NCI-H1436 treated with DMSO at 0.1 percent for 48 hours (cell line): ENCODE measurements at regions not wholly inside any gene's neighbourhood (a gene's known extent, or its start where the extent isn't known, plus 50 kb on each side); places are given as distances from the start of the nearest gene placed in this dataset.
"Not testable (repeated sequence)": the region's sequence is repeated elsewhere in the genome, so short reads cannot be mapped to it uniquely, and the experiment has no call there.

Source experiments
- DNase-seq: peaks from one replicate; lab custom pipeline; 2025; lab: John Stamatoyannopoulos, UW

DNA sequence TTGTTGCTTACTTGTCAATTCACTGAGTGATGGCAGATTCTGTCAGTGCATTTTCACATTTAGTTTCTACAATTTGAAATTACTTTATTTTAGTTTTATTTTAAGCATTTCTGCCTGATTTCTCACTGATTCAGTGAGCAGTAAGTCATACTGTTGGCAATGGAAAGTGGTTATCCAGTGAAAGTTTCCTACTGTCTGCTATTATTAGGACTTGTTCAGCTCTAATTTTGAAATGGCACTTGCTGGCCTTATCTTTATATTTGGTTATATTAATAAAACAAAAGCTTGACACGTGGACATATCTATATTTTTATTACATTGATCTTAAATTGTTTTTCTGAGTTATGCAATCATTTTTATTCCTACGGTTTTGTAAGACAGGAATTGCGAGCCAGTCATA is 871.8 kb upstream of the SLC35B3 start:
- DNase-seq = no peak

DNA sequence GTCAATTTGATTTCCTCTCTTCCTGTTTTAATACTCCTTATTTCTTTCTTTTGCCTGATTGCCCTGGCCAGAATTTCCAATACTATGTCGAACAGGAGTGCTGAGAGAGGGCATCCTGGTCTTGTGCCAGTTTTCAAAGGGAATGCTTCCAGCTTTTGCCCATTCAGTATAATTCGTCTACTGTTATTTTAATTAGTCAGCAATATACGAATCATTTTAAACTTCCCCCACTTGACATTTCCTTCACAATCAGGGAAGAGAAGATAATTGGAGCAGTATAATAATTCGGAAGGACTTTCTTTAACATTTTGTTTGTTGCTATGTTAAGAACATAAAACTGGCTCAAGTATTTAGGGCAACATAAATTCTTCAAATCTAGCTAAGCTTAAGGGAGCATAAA is 860.3 kb upstream of the SLC35B3 start:
- no peak for DNase-seq

DNA sequence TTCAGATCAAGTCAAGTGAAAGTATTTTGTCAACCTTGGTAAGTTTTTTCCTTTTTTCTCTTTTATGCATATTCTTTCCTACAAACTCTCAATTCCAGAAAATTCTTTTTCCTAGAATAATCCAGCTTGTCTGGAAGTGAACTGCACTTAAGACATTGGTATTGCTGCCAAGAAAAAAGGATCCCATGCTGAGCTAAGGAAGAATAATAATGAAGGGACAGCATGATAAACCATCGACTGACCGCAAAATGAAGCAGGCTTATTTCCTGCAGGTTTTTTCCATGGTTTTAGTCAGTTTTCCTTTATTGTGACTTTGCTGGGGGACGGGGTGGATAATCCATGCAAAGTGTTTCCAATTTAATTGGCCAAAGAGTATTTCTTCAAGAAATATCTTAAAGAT is 857.6 kb upstream of the SLC35B3 start:
- no peak for DNase-seq

DNA sequence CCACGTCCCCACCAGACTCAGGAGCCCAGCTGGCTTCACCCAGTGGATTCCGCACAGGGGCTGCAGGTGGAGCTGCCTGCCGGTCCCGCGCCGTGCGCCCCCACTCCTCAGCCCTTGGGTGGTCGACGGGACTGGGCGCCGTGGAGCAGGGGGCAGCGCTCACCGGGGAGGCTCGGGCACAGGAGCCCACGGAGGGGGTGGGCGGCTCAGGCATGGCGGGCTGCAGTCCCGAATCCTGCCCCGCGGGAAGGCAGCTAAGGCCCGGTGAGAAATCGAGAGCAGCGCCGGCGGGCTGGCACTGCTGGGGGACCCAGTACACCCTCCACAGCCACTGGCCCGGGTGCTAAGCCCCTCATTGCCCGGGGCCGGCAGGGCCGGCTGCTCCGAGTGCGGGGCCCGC is 855.0 kb upstream of the SLC35B3 start:
- DNase-seq = not testable (repeated sequence)

DNA sequence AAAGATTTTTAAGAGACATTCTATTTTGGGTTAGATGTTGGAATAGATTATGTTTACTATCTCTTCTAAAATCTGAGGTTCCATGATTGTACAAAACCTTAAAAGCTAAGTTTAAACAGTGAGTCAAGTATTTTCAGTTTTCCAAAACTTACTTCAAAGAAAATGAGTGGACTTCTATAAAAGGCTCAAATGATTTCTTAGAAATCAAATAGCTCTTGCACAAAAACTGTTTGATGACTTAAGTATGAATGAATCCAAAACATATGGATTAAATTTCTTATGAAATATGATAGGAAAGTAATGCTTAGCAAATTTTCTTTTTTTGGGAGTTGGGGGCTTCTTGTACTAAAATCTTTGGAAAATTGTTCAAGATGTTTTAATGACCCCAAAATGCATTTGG is 837.3 kb upstream of the SLC35B3 start:
- no peak for DNase-seq

DNA sequence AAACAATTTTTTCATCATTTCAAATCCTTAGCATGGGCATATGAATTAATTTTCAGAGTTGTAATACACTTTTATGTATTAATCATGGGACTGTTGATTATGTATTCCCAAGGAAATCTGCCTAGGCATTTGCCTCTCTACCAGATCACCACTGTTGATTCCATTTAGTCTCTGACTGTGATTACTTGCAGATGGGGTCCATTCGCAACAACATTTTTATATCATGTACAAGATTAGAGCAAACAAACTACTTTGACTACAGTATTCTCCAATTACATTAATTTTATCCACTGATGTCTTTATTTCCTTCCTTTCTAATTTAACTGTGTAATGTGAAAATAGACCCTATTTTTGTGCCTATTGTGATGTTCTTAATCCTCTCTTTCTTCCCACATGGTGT is 831.4 kb upstream of the SLC35B3 start:
- DNase-seq = no peak

DNA sequence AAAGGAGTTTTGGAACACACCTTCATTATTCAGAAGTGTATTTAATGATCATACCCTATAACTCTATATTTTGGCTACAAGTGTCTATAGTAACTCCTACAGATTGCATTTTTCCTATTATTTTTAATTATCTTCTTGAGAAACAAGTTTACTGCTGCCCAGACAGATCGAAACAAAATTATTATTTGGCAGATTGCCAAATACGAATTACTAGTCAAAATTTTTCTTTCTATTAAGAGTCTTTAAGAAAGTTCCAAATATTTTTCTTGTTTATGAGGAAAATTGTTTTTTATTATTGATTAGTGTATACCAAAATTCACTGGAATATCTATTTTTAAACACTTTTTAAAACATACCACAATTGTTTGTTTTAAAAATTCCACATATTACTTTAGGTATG is 821.9 kb upstream of the SLC35B3 start:
- DNase-seq = no peak

DNA sequence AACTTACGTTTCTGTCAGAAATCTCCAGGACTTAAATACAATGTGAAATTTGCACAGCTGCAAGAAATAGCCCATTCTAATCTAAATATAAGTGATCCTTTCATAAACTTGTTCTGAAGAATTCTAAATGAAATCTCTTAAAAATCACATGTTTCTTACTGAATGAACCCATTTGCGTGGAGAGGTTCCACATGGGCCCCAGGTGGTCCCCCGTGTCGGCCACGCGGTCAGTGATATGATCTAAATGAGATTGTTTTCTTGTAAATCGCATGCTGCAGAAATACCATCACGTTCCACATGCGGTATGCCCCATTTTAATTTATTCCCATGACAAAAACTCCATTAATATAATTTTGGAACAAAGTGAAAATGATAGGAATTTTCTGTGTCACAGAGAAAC is 818.9 kb upstream of the SLC35B3 start:
- no peak for DNase-seq

DNA sequence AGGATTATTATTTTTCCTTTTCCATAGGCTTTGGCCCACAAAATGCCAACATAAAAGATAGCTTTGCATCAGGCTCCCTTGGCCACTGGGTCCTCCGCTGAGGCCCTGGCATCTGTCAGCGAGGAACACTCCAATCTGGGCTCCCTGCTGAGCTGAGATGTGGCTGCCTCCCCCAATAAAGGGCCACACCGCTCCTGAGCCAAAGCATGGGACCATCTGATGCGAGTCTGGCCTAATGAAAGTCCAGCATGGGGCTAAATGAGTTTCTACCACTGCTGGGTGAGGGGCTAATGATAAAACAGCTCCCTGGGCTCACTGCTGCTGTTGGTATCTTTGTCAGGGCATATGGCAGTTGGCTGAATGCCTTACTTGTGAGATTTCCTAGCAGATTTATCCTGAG is 817.5 kb upstream of the SLC35B3 start:
- DNase-seq = no peak

DNA sequence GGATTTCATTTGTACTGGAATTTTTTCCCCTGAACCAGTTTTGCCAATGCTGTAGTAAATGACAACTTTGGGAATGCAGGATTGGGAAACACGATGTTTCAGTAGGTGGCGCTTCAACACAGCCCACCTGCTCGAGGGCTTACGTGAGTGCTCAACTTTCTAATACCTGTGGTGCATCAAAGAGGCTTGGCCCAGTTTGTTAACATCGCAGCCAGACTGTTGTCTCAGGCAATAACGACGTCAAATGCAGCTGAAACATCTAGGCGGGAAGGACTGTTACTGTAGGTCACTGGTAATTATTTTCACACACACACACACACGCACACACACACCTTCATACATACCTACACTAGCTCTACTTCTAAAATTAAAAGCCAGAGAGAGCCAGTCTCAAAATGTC is 815.5 kb upstream of the SLC35B3 start:
- DNase-seq = no peak

DNA sequence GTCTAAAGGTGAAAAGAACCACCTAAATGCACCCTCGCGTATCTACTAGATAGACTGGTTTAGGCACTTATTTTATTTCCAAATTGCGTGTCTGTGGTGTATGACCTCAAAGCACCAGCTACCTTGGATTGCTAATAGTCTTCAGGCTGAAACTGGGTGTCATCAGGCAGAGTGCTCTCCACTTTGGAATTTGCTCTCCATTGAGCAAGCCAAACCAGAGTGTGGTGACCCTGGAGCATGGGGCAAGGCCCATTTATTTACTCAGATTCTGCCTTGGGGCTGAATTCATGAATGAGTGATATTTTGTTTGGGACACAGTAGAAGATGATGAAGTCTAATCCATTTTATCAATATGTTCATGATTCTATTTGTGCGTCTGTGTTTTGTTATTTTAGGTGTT is 812.8 kb upstream of the SLC35B3 start:
- no peak for DNase-seq

DNA sequence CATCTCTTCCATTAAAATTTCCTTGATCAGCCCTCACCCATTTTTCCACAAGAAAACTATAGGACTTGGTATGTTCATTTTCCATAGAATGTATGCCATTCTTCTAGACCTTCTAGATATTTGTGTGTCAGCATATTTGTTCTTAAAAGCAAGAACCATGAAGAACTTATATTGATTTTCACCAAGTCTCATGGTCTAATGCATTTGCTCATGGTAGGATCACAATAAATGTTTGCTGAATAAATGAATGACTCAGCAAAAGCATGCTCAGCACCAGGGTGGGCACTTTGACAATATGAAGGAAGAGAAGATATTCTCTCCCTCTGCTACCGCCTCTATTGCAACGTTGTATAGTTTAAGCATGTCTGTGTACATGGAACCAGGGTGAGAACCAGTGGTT is 805.5 kb upstream of the SLC35B3 start:
- DNase-seq = no peak

DNA sequence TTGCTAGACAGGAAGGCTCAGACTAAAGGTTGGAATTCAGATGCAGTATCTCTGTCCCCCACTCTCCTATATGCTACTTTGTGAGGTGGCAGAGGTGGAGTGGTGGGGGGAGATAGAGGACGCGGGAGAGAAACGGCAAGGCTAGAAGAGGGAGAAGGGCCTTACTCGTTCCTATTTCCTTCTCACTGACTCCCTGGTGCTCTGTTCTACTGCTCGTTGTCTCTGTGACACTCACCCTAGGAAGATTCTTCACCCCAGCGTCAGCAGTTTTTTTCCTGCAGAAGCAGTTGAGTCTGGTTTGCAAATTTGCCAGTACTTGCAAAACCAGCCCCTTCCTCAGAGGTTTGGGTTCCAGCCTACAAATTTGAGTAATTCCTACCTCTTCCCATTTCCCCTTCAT is 801.1 kb upstream of the SLC35B3 start:
- no peak for DNase-seq

DNA sequence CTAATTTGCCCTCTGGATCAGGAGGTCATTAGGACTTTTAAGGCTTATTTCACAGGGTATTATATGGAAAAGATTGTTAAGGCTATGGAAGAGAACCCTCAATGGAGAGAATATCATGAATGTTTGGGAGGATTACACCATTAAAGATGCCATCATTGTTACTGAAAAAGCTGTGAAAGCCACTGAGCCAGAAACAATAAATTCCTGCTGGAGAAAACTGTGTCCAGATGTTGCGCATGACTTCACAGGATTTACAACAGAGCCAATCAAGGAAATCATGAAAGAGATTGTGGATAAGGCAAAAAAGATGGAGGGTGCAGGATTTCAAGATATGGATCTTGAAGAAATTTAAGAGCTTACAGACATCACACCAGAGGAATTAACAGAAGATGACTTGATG is 798.3 kb upstream of the SLC35B3 start:
- DNase-seq = no peak

DNA sequence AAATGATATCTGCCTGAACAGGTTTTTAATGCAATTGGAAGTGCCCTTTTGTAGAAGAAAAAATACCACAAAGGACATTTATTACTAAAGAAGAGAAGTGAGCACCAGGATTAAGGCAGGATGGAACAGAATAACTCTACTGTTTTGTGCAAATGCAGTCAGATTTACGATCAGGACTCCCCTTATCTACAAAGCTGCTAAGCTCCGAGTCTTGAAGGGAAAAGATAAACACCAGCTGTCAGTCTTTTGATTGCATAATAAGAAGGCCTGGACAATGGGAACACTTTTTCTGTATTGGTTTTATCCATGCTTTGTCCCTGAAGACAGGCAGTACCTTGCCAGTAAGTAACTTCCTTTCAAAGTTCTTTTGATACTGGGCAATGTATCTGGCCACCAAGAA is 797.9 kb upstream of the SLC35B3 start:
- DNase-seq = no peak

DNA sequence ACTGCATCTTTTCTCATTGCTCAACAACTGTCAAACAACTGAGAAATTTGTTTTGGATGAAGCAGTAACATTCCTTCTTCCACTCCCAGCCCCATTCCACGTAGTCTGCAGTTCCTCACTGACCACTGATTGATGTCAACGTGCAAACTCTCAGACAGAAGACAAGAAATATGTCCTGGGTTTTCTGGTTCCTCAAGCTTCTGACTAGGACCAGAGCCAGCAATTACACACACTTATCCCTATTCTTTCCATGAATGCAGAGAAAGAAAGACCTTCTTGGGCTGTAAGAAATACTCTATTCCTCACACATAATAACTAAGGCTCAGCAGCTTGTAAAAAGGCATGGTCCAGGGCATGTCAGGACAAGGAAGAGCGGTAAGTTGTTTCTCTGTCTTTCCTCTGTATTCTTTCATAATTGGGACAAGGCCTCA is 790.1 kb upstream of the SLC35B3 start:
- DNase-seq = no peak

DNA sequence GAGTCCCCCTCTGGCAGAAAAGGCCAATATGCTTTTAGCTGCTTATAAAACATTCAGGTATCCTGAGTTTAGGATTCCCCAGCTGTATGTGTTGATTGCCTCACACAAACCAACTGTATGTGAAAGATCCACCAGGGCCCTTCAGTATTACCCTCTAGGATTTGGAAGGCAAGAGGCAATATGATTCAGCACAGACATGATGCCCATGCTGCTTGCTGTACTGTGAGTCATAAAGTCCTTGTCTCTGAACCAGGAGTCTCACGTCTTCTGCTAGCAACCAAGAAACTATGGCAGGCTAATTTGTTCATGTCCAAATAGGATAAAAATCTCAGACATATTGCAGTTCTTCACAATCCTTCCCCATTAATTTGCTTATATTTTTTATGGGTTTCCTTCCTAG is 789.2 kb upstream of the SLC35B3 start:
- no peak for DNase-seq

DNA sequence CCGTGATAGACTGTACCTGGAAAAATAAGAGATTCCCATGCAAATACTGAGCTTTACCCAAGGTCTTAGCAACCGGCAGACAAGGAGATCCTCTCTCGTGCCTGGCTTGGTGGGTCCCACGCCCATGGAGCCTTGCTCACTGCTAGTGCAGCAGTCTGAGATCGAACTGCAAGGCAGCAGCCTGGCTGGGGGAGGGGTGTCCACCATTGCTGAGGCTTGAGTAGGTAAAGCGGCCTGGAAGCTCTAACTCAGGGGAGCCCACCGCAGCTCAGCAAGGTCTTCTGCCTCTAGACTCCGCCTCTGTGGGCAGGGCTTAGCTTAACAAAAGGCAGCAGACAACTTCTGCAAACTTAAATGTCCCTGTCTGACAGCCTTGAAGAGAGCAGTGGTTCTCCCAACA is 778.4 kb upstream of the SLC35B3 start:
- DNase-seq = not testable (repeated sequence)

DNA sequence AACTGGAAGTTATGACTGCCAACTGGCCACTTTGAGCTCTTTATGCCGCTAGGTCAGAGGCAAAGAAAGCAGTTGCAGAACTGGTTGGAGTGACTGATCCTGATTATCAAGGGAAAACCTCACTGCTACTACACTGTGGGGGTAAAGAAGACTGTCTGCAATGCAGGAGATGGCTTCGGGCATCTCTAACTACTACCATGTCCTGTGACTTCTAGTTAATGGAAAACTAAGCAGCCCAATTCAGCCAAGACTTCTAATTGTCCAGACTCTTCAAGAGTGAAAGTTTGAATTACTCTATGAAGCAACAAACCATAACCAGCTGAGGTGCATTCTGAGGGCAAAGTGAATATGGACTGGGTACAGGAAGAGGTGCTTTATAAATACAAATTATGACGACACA is 773.6 kb upstream of the SLC35B3 start:
- no peak for DNase-seq

DNA sequence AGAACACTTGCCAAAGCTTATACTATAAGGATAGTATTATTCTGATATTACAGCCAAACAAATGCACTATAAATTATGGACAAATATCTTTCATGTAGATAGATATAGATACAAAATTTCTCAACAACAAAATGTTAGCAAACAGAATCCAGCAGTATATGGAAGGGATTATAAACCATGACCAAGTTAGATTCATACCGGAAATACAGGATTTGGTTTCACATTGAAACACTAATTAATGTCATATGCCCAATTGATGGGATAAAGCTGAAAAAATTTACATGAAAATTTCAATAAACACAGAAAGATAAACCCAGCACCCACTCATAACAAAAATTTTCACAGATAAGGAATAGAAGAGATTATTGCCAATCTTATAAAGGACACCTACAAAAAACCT is 770.3 kb upstream of the SLC35B3 start:
- no peak for DNase-seq

DNA sequence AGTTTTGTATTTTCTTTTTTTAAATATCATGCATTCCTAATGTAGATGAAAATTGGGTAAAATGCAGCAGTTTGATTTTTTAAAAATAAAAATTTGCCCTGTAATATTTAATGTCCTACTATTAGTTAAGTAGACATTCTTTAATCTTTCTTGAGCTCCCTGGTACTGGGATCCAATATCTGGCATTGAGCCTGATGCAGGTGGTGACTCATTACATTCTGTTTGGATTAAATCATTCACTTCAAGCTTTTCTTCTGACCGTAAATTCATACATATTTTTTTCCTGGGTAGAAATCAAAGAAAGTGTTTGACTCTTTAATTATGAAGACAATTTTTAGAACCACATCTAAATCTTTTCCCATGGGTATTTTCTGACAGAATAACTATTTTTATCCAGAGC is 768.8 kb upstream of the SLC35B3 start:
- DNase-seq = no peak

DNA sequence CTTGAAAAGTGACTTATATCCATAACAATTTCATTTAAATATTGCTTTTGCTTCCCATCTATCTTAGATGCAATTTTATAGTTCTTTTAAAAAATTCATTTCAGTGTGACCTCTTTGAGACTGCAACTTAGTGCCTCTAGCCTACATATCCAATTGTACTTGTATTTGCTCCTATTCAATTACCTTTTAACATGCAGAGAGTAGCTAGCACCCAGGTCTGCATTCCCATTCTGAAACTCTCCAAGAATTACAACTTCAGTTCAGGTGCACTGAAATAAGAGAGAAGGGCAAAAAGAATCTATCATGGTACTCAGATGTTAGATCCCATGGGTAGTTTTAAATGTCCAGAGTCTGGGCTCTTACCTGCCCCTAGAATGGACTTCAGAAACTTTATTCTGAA is 765.4 kb upstream of the SLC35B3 start:
- DNase-seq = no peak

DNA sequence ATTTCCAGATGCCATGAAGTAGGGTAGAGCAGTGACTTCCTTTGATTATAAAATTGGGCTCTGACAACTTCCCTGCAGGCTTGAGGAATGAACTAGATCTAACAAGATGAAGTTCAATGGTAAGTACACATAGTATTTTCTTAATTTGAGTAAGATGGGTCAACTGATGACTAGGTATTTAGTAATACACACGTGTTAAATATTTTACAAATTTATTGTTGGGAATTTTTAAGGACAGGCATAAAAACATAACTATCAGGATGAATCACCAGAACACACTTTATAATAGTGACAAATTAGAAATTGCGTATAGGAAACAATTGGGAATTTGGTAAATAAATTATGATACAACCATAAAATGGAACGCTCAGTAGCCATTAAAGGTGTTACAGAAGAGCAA is 762.4 kb upstream of the SLC35B3 start:
- DNase-seq = no peak

DNA sequence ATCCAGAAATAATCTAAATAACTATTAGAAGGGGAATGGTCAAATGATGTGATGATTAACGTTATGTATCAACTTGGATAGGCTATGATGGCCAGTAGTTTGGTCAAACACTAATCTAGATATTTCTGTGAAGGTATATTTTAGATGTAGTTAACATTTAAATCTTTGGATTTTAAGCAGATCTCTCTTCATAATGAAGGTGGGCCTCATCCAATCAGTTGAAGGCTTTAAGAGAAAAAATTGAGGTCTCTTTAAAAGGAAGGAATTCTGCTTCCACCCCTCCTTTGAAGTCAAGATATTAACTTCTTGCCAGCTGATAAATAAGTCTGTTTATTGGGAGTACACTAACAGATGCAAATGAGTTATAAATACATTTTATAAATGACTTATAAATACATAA is 760.0 kb upstream of the SLC35B3 start:
- no peak for DNase-seq

DNA sequence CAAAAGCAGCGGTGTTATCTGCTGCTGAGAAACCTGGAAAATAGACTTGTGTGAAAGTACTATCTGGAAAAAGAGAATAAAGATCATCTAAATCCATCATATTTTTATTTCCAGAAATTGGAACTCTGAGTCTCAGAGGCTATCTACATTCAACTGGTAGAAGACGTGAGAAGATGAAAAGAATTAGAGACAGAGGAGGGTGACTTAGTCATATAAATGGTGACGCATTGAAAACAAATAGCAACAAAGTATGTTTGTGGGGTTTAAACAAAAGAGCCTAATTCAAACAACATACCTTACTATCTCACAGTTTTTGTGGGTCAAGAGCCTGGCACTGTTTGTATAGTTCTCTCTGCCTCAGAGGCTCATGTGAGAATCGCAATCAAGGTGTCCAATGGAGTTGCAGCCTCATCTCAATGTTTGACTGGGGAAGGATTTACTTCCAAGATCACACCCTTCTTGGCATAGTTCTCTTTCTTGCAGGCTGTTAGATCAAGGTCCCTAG is 757.1 kb upstream of the SLC35B3 start:
- no peak for DNase-seq
